Lower leg skin (tissue), 4 donors: ENCODE measurements at regions not wholly inside any gene's neighbourhood (a gene's known extent, or its start where the extent isn't known, plus 50 kb on each side); places are given as distances from the start of the nearest gene placed in this dataset.
"Not testable (repeated sequence)": the region's sequence is repeated elsewhere in the genome, so short reads cannot be mapped to it uniquely, and the experiment has no call there.

Experiments
- DNase-seq, 2 donors: peaks; one replicate each; pipeline ENCODE4 v3.0.0-alpha.2; 2019; ENCODE audit warnings: low spot score in 2 of 2
- H3K4me3 ChIP-seq: fragments of 200-600 bp; sonication (generic); 2 replicates; pipeline ENCODE4 v1.5.1; 2017; ENCODE audit warnings: mild to moderate bottlenecking, low read depth; ENCODE audit not compliant: poor library complexity, severe bottlenecking
- CTCF ChIP-seq, 3 donors: fragments of 450-650 bp; IDR thresholded peaks; one replicate each; pipeline ENCODE4 v1.5.1; 2016; ENCODE audit warnings: antibody characterized with exemption in 3 of 3, mild to moderate bottlenecking in 3 of 3, moderate library complexity in 2 of 3
- POLR2A ChIP-seq, 2 donors: fragments of 450-650 bp; IDR thresholded peaks; one replicate each; pipeline ENCODE4 v1.6.1; 2016 to 2017; ENCODE audit warnings: antibody characterized with exemption in 2 of 2, mild to moderate bottlenecking in 1 of 2, moderate library complexity in 1 of 2
- WGBS, 2 donors: methylation state at CpG; one replicate each; pipeline ENCODE4 v1.1.5; 2018; 5-methylcytosine and 5-hydroxymethylcytosine counted together
- intact Hi-C: fragments of 100-400 bp; cut with DNase I; formaldehyde crosslinking; loops from one replicate; pipeline ENCODE4 v1.15.0; 2023; ENCODE audit warnings: low total_unique reads

GRCh38 chr2:185417111-185417510 lies 321.5 kb upstream of the FSIP2 start:
- intact Hi-C loops, result no loop called here
- no peak overlapping the region for H3K4me3 ChIP-seq
- TF ChIP-seq POLR2A (IDR thresholded peaks at IDR 0.05) (no peak), CTCF (IDR thresholded peaks at IDR 0.05) (no peak)
- no peak for DNase-seq
- WGBS, 2 donors, result 95 to 96% methylated on average over 3 of the region's 3 CpGs

- TF ChIP-seq POLR2A (IDR thresholded peaks at IDR 0.05), result no peak
- no peak for TF ChIP-seq CTCF (IDR thresholded peaks at IDR 0.05)
- H3K4me3 ChIP-seq, result no peak overlapping the region
- intact Hi-C loops, result no loop called here
- no peak for DNase-seq
Observed at GRCh38 chr2:185417688-185418087, 320.9 kb upstream of the FSIP2 start.

- 85 to 87% methylated on average over 28 to 33 of the region's 33 CpGs for WGBS, 2 donors
- DNase-seq, H3K4me3 ChIP-seq, intact Hi-C loops: not testable (repeated sequence)
Observed at GRCh38 chr2:185424958-185425629, 313.5 kb upstream of the FSIP2 start.

- H3K4me3 ChIP-seq, result no peak overlapping the region
- intact Hi-C loops, result no loop called here
- DNase-seq, result no peak
- no peak for TF ChIP-seq CTCF (IDR thresholded peaks at IDR 0.05)
- TF ChIP-seq POLR2A (IDR thresholded peaks at IDR 0.05), result no peak
- WGBS, 2 donors, result 24 to 83% methylated on average over 1 of the region's 1 CpG
Observed at GRCh38 chr2:185428000-185428399, 310.6 kb upstream of the FSIP2 start.

- DNase-seq, result no peak
- no peak overlapping the region for H3K4me3 ChIP-seq
- intact Hi-C loops, result no loop called here
- TF ChIP-seq POLR2A (IDR thresholded peaks at IDR 0.05) (no peak), CTCF (IDR thresholded peaks at IDR 0.05) (no peak)
Observed at GRCh38 chr2:185433824-185434223, 304.8 kb upstream of the FSIP2 start.

GRCh38 chr2:185436787-185437372 lies 301.7 kb upstream of the FSIP2 start:
- intact Hi-C loops, result no loop called here
- no peak overlapping the region for H3K4me3 ChIP-seq
- no peak for DNase-seq
- TF ChIP-seq POLR2A (IDR thresholded peaks at IDR 0.05) (no peak), CTCF (IDR thresholded peaks at IDR 0.05) (no peak)
